ENCODE measurements at regions not wholly inside any gene's neighbourhood (a gene's known extent, or its start where the extent isn't known, plus 50 kb on each side); places are given as distances from the start of the nearest gene placed in this dataset.
A peak's percentile ranks its signal among the peaks of the same experiment; 100 is the strongest.

DNA sequence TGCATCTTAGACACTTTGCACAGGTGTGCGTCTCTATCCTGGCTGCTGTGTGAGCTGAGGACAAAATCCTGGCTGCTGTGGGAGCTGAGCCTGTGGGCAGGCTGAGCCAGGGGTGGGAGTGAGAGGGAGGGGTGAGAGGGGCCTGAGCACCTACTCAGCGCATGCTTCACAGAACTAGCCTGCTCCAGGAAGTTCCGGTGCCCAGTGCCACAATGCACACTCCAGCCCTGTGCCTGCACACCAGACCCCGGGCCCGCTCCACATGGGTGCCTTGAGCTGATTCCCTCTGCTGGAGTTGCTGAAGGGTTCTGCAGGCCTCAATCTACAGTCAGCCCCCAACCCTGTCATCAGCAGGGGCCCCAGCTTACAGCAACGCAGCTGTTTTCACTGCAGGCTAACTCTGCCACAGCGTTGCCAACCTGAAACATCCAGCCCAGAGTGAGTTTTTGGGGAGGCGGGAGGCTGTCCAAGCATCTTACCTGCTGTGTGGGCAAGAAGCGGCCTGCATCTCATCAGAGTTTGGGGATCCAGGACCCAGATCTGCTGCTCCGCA, 1377.9 kb downstream of the TBC1D22A start:
- no peak for DNase-seq (ENCODE audit: low spot score)

DNA sequence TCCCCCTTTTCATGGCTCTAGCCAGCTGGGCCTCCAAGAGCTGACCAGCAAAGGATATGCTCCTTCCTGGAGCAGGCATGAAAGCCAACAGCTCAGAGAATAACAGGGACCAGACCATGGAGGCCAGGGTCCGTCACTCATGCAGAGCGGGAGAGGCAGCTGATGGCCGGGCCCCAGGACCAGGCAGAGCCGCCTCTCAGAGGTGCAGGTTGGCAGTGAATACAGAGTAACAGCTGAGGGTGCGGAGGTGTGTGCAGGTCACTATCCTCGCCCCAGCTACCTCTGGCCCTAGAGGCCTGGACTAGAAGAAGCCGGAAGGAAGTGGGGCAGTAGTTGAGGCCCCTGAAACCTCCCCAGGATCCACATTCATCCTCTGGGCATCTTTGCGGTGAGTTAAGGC, 1377.3 kb downstream of the TBC1D22A start:
- no peak for DNase-seq (ENCODE audit: low spot score)

DNA sequence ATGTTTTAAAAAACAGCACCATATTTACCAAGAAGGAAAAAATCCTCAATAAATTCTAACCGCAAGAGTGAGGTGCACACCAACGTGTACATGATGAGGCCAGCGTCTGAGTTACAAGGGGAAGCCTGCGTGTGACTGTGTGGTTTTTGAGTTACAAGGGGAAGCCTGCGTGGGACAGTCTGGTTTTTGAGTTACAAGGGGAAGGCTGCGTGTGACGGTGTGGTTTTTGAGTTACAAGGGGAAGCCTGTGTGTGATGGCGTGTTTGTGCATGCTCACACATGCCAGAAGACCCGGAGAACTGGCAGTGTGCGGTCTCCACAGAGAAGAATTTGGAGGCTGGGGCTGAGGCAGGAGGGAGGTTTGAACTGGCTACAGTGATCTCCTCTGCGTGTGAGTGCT, 1376.4 kb downstream of the TBC1D22A start:
- no peak for DNase-seq (ENCODE audit: low spot score)

DNA sequence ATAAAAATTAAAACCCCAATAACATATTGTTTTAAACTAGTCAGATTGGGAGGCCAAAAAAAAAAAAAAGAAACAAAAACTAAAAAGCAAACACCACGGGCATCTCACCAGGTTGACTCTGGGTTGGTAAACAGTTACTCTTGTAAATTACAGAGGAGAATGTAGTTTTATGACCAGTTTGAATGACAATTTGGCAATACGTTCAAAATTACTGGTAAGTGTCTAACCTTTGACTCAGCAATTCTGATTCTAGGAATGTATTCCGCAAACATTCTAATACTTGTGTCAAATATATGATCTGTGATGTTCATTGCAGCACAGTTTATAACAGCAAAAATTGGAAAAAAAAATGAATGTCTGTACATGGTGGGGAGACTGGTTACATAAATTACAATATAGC, 1376.0 kb downstream of the TBC1D22A start:
- no peak for DNase-seq (ENCODE audit: low spot score)

DNA sequence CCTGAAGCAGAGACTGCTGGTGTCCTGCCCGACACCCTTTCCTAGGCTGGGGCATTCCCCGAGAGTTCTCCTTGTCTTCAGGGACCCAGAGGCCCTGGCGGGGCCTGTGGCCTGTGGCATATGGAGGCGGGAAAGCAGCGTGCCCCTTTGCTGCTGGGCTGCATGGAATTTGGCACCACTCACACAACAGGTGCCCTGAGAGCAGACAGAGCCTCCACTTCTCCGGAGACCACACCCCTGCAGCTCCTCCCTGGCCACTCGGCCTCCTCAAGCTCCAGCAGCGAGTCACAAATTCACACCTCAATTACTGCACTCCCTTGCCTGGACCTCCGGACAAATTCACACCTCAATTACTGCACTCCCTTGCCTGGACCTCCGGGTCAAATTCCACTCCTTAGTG, 1375.2 kb downstream of the TBC1D22A start:
- no peak for DNase-seq (ENCODE audit: low spot score)

DNA sequence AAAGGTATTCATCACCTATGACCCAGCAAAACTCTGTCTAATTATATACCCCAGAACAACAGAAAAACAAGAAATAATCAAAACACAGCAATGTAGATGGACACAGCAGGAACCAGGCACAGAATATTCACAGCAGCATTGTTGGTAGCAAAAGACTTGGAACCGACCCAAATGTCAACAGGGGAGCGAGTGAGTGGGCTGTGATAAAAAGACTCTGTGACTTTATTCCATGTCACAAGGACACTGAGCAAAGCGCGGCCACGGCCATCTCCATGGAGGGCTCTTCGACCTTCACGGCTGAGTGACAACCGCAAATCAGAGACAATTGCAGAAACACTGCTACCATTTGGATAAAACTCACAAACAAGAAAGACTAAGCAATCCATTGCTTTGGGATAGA, 1373.1 kb downstream of the TBC1D22A start:
- DNase-seq (ENCODE audit: low spot score) = no peak

DNA sequence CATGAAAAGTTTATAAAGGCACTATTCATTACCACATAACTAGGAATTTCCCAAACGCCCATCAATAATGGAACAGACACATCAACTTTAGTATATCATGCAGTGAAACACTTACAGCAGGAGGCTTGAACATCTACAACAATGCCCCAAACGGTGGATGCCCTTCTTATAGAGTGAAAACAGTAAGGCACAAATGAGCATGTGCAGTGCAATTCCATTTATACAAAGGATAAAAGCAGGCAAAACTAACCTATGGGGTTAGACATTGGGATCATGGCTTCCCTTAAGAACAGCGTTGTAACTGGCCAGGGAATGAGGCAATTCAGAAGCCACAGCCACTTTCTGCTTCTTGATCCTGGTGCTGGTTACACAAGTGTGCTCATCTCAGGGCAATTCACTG, 1363.0 kb downstream of the TBC1D22A start:
- no peak for DNase-seq (ENCODE audit: low spot score)

DNA sequence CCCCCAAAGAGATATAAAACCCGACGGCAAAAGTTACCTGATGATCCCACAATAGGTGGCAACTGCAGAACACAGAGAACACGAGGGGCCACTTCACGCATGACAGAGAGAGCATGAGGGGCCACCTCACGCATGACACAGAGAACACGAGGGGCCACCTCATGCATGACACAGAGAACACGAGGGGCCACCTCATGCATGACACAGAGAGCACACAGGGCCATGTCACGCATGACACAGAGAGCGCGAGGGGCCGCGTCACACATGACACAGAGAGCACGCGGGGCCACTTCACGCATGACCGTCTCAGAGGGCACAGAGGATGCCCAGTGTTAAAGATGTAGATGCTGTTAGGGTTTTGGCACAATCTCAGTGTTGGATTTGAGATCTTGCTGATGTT, 1359.5 kb downstream of the TBC1D22A start:
- DNase-seq (ENCODE audit: low spot score) = no peak

DNA sequence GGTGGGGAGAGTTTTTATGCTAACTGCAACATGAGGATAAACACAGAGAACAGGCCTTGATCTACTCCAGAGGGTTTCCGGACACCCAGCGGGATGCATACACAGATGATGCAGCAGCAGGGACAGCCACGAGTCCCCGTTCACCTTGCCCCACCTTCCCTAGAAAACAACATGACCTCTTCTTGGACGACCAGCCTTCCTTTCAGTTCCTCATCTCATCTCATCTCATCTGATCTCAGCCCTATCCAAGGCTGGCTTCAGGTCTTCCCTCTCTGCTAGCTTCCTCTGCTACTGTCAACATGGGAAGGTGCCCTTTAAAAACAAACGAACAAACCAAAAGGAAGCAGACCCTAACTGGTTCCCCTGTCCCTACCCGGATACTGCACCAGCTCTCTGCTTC, 1356.2 kb downstream of the TBC1D22A start:
- DNase-seq (ENCODE audit: low spot score) = no peak

DNA sequence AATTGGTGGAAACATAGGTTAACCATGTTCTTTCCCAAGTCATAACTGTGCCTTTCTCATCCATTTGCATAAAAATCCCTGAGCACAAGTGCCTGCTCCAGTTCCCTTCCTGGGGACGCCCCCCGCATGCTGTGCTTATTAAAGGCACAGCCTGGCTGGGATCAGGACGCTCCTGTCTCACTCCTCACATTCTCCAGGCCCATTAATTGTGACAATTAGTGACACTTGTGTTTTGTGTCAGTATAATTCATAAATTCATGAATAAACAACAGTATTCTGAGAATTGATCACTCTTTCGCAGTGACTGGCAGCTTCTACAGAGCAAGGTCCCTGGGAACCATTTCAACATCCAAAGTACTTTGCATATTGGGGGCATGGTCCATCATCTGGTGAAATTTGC, 1354.4 kb downstream of the TBC1D22A start:
- no peak for DNase-seq (ENCODE audit: low spot score)

DNA sequence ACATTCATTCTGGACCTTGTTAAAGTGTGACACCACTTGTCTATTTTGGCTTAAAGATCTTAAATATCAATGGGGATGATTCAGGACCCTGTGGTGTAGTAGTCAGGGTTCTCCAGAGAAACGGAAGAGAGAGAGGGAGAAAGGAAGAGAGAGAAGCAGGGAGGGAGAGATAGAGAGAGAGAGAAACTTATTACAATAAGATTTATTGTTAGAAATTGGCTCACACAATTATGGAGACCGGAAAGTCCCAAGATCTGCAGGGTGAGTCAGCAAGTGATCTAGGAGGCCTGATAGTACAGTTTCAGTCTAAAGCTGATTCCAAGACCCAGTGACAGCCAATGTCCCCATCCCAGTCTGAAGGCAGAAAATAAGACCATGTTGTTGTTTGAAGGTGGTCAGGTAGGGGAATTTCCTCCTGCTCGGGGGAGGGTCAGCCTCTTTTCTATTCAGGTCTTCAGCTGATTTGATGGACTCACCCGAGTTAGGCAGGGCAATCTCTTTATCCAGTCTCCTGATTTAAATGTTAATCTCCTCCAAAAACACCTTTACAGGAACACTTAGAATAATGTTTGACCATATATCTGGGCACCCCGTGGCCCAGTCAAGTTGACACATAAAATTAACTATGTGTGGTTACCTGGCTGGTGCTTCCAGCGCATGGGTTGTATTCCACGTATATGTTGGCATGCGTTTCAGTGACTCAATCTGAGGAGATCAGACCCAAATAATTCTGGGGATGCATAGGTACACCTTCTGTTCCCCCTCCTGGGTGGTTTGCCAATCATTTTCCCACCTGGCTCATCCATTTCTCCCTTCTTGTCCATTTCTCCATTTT, 1350.5 kb downstream of the TBC1D22A start:
- peak; percentile 47 for DNase-seq (ENCODE audit: low spot score)

DNA sequence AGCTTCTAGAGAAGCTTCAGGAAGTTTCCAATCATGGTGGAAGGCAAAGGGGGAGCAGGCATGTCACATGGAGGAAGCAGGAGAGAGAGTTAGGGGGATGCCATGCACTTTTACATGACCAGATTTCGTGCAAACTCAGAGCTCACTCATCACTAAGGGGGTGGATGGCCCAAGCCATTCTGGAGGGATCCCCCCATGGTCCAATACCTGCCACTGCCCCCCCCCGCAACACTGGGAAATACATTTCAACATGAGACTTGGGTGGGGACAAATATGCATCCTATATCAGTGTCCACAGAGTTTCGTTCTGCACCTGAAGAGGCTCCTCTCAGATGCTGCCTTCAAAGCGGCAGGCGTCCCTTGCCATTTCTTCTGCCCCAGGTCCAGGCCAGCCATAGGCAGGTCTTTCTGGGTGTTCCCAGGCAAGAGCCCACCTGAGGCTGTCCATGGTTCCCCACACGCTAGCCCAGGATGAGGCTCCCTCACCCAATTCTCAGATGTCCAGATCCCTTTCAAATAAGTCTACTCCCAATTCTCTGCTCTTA, 1344.3 kb downstream of the TBC1D22A start:
- DNase-seq (ENCODE audit: low spot score) = no peak

DNA sequence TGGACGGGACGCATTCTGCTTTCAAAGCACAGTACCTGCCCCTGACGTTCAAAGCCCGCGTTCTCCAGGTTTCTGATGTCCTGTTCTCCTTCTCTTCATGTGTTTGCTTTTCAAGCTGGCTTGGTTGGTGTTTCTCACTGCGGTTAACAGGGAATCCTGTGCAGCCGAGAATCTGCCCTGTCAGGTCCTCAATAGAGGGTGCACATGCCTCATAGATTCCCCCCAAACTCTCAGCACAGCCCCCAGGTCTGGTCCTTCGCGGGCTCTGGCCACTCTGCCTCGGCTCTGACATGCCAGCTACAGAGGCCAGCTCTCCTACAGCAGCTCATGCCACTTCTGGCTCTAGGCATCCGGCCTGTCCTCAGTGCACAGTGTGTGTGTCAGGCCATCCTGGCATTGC, 1343.8 kb downstream of the TBC1D22A start:
- DNase-seq (ENCODE audit: low spot score) = no peak

DNA sequence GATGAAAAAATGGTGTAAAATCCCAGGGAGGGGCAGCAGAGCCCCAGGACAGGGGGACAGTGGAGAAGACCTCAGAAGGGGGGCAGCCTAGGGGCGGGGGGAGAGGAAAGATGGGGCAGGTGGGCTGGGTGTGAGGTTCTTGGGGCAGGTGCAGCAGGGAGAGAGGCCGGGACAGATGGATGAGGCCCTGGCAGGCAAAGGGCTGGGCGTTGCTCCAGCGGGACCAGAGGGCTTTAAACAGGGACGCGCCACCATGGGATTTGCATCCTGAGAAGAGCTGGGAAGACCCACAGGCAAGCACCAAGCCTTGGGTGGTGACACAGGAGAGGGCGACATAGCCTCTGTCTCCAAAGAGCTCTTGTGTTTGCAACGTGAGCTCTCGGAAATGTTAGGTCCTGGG, 1342.8 kb downstream of the TBC1D22A start:
- DNase-seq (ENCODE audit: low spot score) = no peak

DNA sequence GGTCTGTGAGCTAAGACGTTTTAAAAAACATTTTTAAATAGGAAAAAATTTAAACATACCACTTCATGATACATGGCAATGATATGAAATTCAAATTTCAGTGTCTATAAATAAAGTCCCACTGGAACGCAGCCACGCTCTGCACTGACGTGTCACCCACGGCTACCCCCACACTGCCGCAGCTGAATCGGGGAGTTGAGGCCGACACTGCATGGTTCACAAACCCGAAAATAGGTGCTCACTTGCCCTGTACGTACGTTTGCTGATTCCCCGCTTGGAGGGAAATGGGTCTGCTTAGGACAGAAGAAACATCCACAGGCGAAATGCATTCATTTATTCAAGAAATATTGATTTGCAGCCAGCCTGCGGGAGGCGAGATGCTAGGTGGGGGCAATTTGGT, 1342.3 kb downstream of the TBC1D22A start:
- no peak for DNase-seq (ENCODE audit: low spot score)

DNA sequence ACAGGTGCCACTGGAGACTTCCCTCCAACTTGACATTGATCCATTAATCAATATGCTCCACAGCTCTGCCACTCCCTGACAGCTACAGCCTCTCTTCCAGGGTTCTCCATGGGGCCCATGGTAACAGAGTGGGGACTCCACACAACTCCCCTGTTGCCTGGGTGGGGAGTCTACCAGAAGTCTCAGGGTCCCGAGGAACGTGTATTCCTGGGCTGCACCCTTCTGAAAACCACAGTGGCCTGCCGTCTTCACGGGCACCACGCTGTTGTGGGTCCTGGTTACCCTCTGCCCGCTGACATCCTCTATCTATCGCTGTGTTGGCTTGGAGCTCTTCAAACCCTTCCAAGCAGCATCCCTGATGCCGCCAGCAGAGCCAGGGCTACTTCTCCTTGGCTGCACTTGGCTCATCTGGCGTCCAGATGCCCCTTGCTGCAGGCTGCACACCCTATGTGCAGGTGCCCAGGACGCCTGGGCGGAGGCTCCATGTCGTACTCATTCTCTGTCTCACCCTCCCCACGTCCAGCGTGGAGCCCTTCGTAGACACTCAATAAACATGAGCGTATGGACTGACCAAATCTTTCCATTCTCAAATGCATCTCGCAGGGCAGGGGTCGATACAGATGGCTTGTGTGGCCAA, 1341.8 kb downstream of the TBC1D22A start:
- no peak for DNase-seq (ENCODE audit: low spot score)

DNA sequence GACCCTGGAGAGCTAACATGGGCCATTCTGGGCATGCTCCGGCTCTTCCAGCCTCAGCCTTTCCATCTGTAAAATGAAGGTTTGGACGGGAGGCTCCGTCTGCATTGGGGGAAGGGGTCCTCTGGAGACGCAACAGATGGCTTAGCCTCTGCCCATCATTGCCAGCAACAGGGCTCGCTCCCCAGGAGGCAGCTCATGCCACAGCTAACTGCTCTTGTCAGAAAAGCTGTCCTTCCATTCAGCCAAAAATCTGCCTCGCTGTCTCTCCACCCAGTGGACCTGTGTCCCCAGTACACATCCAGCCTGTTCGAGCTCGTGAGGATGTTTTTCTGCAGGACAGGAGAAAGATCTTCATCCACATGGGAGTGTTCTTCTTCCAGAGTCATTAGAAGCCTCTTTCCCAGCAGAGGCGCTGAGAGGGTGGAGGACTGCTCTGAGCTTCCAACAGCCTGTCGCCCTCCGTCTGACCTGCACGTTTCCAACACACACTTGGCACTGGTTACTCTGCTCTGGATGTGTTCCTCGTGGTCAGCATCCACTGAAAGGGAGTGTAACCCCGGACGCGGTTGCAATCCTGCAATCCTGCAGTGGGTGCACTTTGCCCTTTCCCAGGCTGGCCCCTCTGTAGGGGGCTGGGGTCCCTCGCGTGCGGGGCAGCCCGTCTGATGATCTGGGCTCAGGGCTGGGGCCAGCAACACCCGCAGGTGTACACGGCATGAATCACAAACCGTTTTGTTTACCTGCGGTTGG, 1340.9 kb downstream of the TBC1D22A start:
- no peak for DNase-seq (ENCODE audit: low spot score)

DNA sequence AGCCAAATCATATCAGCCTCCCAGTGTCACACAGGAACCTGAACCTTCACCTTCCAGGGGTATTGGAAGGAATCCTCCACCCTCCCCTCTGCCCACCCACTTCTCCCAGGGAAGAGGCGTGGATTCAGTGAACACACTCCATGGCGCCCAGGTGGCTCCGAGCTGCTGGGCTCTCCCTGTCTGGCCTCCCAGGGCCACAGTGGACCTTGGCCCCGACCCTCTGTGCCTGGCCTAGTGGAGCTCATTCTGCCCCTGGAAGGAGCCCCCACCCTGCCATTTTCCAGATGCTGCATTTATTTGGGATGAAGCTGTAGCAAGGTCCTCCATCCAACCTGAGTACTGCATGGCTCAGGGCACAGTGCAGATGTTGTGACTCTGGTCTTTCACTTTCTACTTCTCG, 1340.1 kb downstream of the TBC1D22A start:
- no peak for DNase-seq (ENCODE audit: low spot score)

DNA sequence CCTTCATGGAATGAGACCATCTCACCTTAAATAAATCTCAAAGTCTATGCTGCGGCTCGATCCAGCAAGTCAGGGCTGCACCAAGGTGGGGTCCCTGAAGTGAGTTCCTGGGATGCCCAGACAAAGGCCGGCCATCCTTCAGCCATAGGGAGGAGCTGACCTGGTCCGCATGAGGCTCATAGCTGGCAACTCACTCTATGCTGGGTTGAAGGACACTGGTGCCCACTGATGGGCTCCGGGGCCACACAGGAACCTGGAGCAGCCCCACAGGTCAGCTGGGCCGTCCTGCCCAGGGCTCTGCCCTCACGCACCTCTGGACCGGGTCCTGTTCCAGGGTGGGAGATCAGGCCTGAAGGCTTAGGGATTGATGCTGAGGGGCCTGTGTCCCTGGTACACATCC, 1339.3 kb downstream of the TBC1D22A start:
- DNase-seq (ENCODE audit: low spot score) = no peak

DNA sequence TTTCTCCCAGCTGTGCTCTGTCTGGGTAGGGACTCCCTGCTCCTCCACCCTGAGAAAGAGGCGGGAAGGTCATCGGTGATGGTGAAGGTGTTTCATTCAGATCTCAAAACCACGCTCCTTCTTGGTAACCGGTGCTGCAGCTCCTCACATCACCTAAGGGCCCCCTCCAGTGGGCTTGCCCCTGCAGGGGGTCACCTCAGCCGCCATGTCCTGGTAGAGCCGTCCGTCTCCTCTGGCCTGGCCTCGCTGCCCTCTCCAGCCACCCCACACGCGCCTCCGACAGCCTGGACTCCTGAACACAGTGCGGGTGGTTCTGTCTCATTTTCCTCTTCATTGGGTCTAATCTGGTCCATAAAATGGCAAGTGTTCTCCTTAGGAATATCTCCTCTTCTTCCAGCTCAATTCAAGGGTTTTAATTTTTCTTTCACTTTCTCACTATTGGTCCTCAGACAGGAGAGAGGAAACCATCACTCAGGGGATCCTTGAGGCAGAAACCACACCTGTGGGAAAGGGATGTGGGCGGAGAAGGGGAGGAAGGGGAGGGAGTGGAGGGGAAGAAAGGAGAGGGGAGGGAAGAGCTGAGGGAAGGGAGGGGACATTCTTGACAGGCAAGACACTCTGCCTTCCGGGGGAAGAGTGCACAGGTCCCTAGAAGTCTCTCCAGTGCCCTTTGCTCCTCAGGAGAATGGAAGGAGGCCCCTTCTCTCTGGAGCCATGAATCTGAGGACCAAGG, 1338.4 kb downstream of the TBC1D22A start:
- no peak for DNase-seq (ENCODE audit: low spot score)

DNA sequence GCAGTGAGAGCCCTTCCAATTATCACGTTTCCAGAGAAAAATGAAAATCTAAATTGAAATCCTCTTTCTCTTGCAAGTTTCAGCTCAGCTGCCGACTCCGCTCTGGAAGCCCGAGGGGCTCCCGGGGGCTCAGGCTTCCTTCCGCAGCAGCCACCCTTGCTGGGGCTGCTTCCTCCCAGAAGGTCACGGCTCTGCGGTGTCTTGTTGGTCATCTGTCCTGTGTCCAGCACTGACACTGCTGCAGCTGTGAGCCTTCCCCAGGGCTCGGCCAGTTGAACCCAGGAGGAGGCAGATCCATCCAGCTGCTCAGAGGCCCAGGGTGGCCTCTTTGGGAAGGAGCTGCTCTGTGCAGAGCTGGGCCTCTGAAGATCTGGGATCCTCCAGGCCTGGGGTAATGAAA, 1337.2 kb downstream of the TBC1D22A start:
- DNase-seq (ENCODE audit: low spot score) = no peak

DNA sequence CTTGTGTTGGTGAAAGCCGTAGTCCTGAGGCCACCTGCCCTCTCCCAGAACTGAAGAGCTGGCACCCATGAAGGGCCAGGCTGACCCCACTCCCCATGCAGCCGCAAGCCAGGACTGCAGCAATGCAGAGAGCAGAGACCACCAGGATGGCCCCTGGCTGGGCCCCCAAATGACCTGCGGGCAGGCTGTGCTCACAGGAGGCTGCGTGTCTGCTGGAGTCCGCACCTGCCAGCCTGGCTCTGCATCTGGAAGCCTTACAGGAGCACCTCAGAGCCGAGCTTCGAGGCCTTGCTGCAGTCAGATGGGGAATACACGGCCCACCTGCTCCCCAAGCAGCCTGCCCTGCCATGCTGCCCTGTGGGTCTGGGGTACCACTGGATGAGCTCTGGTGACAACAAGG, 1336.8 kb downstream of the TBC1D22A start:
- DNase-seq (ENCODE audit: low spot score) = no peak
